ENCODE measurements at regions not wholly inside any gene's neighbourhood (a gene's known extent, or its start where the extent isn't known, plus 50 kb on each side); places are given as distances from the start of the nearest gene placed in this dataset.

- no CpG with 5 or more reads among the region's 7 CpGs for WGBS (ENCODE audit: insufficient coverage)
- no peak for DNase-seq
- Histone ChIP-seq H3K36me3 (ENCODE audit: control insufficient read depth, insufficient read depth, low read length) (no peaks in the 10 kb centered on the region), H3K4me3 (ENCODE audit: low read length) (no peak overlapping the region), H3K4me1 (ENCODE audit: control insufficient read depth, insufficient read depth, low read length) (peaks cover 4% of the 10 kb centered on the region), H3K27ac (ENCODE audit: low read length) (no peak overlapping the region), H3K27me3 (ENCODE audit: control insufficient read depth, insufficient read depth, low read length) (no peaks in the 10 kb centered on the region), H3K9me3 (replicated peaks; ENCODE audit: control insufficient read depth, low read depth, low read length) (no peaks in the 10 kb centered on the region)
Measured at GRCh38 chr13:110028838-110029621, 242.6 kb upstream of the IRS2 start.

DNA sequence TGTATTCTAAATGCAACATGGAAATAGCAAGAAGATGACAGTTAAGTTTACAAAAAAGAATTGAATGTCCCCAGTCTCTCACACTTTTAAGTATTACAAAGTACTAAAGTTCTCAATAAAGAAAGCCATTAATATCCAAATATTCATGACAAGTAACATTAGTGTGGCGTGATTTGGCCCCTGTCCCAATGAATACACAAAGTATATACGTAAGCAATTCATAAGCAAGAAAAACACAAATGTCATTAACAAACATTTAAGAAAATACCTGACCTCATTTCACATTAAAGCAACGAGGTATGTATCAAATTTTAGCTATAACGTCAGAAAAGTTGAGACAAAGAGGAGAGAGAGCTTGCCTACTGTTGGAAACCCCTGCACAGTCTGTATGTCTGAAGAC lies 241.9 kb upstream of the IRS2 start:
- no peaks in the 10 kb centered on the region for H3K9me3 ChIP-seq (replicated peaks; ENCODE audit: control insufficient read depth, low read depth, low read length)
- no peaks in the 10 kb centered on the region for H3K27me3 ChIP-seq (ENCODE audit: control insufficient read depth, insufficient read depth, low read length)
- H3K27ac ChIP-seq (ENCODE audit: low read length), result no peak overlapping the region
- peaks cover 4% of the 10 kb centered on the region for H3K4me1 ChIP-seq (ENCODE audit: control insufficient read depth, insufficient read depth, low read length)
- H3K36me3 ChIP-seq (ENCODE audit: control insufficient read depth, insufficient read depth, low read length), result no peaks in the 10 kb centered on the region
- no peak for DNase-seq
- H3K4me3 ChIP-seq (ENCODE audit: low read length), result no peak overlapping the region
- no CpG with 5 or more reads among the region's 4 CpGs for WGBS (ENCODE audit: insufficient coverage)

DNA sequence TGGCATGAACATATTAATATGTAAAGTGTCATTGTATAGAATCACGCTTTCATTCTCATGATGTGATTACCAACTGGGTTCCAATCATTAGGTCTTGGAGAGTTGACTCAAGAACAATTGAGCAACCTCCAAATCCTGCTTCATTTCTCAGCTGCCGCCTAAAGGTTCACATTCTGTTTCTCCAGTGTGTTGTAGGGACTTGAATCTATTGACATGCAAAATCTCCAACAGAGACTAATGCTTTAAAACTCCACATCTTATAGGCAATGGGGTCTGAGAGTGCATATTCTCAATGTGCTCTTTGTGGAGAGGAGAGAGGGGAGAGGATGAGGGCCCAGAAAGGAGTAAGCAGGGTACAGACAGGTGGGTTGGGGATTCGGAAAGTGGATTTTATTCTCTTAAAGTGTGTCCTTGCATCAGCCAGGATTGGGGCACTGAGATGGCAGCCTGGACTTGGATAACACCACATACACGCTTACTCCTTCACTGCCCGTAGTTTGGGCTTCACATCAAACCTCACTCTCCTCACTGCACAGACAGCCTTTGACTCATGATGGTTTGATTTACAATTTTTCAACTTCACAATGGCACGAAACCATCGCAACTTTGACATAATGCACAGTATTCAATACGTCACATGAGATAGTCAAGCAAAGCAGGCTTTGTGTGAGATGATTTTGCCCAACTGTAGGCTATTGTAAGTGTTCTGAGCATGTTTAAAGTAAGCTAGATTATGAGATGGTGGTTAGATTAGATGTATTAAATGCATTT lies 241.3 kb upstream of the IRS2 start:
- WGBS (ENCODE audit: insufficient coverage), result 100% methylated on average over 6 of the region's 8 CpGs
- H3K27me3 ChIP-seq (ENCODE audit: control insufficient read depth, insufficient read depth, low read length), result no peaks in the 10 kb centered on the region
- no peak for DNase-seq
- no peaks in the 10 kb centered on the region for H3K36me3 ChIP-seq (ENCODE audit: control insufficient read depth, insufficient read depth, low read length)
- H3K9me3 ChIP-seq (replicated peaks; ENCODE audit: control insufficient read depth, low read depth, low read length), result no peaks in the 10 kb centered on the region
- no peak overlapping the region for H3K4me3 ChIP-seq (ENCODE audit: low read length)
- peaks cover 4% of the 10 kb centered on the region for H3K4me1 ChIP-seq (ENCODE audit: control insufficient read depth, insufficient read depth, low read length)
- no peak overlapping the region for H3K27ac ChIP-seq (ENCODE audit: low read length)

DNA sequence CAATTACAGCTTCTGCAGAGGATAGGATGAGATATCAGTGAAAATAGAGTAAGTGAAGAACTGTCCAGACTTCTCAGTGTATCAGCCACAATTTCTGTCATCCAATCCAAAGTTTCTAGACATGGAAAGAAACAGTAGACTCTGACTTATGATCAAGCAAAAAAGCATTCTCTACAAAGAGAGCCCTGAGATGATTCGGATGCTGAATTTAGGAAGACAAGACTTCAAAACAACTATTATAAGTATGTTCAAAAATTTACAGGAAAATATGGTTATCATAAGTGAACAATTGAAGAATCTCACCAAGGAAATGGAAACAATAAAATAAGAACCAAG lies 238.2 kb upstream of the IRS2 start:
- Histone ChIP-seq H3K36me3 (ENCODE audit: control insufficient read depth, insufficient read depth, low read length) (no peaks in the 10 kb centered on the region), H3K27ac (ENCODE audit: low read length) (no peak overlapping the region), H3K4me3 (ENCODE audit: low read length) (no peak overlapping the region), H3K9me3 (replicated peaks; ENCODE audit: control insufficient read depth, low read depth, low read length) (no peaks in the 10 kb centered on the region), H3K27me3 (ENCODE audit: control insufficient read depth, insufficient read depth, low read length) (no peaks in the 10 kb centered on the region), H3K4me1 (ENCODE audit: control insufficient read depth, insufficient read depth, low read length) (peaks cover 4% of the 10 kb centered on the region)
- no peak for DNase-seq
- no CpG with 5 or more reads among the region's 1 CpG for WGBS (ENCODE audit: insufficient coverage)

DNA sequence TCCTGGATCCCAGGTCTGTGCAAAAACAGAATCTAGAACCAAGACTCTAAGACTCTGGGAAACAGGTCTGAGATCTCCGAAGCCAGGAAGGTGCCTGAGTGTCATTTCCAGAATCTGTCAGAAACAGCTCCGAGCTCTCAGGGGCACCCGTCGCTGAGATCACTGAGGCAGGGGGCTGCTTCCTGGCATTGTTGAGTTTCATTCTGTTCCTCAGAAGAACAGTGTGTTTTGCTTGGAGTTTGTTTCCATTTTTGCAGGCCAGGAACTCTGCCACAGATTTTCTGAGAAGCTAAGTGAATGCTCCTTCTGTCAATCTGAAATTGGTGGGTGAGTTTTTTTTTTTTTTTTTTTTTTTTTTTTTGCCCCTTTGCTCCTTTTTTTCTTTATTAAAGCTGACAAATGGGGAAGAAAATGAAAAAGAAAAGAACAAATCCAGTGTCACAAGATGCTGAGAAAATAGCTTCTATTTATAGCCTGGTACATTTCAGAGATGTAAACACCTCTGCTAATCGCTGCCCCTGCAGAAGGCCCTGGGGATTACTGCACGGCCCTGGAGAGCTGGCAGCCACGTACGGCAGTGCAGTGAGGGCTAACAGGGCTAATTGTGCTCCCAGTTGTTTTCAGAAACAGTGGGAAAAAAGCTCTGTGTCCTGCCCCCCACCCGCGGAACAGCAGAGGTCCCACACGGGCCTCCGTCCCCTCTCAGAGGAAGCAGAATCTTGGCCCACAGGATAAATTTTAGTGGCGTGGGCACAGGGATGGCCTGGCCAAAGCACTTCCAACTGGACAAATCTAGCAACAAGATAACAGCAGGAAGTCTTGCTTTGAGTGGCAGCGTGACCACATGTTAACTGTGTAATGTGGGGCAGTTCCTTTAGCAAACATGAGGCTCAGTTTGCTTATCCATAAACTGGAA lies 237.6 kb upstream of the IRS2 start:
- H3K36me3 ChIP-seq (ENCODE audit: control insufficient read depth, insufficient read depth, low read length), result no peaks in the 10 kb centered on the region
- no peaks in the 10 kb centered on the region for H3K9me3 ChIP-seq (replicated peaks; ENCODE audit: control insufficient read depth, low read depth, low read length)
- WGBS (ENCODE audit: insufficient coverage), result 51% methylated on average over 13 of the region's 14 CpGs
- no peak overlapping the region for H3K4me3 ChIP-seq (ENCODE audit: low read length)
- H3K27me3 ChIP-seq (ENCODE audit: control insufficient read depth, insufficient read depth, low read length), result no peaks in the 10 kb centered on the region
- peak overlapping the region; percentile 48 for H3K27ac ChIP-seq (ENCODE audit: low read length)
- peaks cover 4% of the 10 kb centered on the region for H3K4me1 ChIP-seq (ENCODE audit: control insufficient read depth, insufficient read depth, low read length)
- DNase-seq, result no peak

DNA sequence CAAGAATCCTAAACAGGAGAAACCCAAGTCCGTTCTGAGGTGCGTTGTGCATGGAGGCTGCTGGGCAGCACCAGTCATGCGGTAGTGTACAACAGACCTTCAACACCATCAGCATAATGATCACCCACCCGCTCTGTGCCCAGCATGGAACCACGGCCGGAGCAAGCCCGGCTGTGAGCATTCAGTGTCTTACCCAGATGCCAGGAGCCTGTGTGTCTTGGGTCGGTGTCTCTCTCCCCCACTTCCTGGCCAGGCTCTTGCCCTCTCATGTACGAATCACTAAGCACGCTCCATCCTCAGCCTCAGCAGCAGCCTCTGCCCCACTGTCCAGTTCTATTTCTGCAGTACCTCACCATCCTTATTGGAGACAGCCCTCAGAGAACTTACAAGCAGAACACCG lies 231.6 kb upstream of the IRS2 start:
- H3K4me3 ChIP-seq (ENCODE audit: low read length), result no peak overlapping the region
- H3K27ac ChIP-seq (ENCODE audit: low read length), result no peak overlapping the region
- no peaks in the 10 kb centered on the region for H3K36me3 ChIP-seq (ENCODE audit: control insufficient read depth, insufficient read depth, low read length)
- peaks cover 3% of the 10 kb centered on the region for H3K4me1 ChIP-seq (ENCODE audit: control insufficient read depth, insufficient read depth, low read length)
- WGBS (ENCODE audit: insufficient coverage), result 85% methylated on average over 10 of the region's 11 CpGs
- H3K27me3 ChIP-seq (ENCODE audit: control insufficient read depth, insufficient read depth, low read length), result no peaks in the 10 kb centered on the region
- no peaks in the 10 kb centered on the region for H3K9me3 ChIP-seq (replicated peaks; ENCODE audit: control insufficient read depth, low read depth, low read length)
- DNase-seq, result no peak

DNA sequence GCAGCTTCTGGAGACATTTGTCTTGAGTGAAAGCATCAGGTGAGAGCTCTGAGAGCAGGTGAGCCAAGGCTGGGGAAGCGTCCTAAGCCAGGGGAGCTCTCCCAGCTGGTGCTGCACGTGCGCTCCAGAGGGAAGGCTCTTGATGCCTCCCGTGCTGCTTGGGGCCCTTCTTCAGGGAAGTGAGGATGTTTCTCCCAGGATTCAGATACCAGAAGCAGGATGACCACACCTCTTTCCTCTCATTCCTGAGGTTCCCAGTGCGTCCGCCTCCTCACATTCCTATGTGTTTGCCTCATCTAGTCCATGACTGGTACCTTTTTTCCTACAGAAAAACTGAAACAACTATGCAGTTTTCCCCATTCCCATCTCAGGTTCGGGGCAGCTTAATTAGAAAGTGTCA lies 231.0 kb upstream of the IRS2 start:
- H3K27me3 ChIP-seq (ENCODE audit: control insufficient read depth, insufficient read depth, low read length), result no peaks in the 10 kb centered on the region
- 22% methylated on average over 3 of the region's 7 CpGs for WGBS (ENCODE audit: insufficient coverage)
- H3K9me3 ChIP-seq (replicated peaks; ENCODE audit: control insufficient read depth, low read depth, low read length), result no peaks in the 10 kb centered on the region
- no peak overlapping the region for H3K27ac ChIP-seq (ENCODE audit: low read length)
- peaks cover 3% of the 10 kb centered on the region for H3K4me1 ChIP-seq (ENCODE audit: control insufficient read depth, insufficient read depth, low read length)
- H3K36me3 ChIP-seq (ENCODE audit: control insufficient read depth, insufficient read depth, low read length), result no peaks in the 10 kb centered on the region
- no peak overlapping the region for H3K4me3 ChIP-seq (ENCODE audit: low read length)
- DNase-seq, result no peak

- DNase-seq, result no peak
- 69% methylated on average over 5 of the region's 6 CpGs for WGBS (ENCODE audit: insufficient coverage)
- no peaks in the 10 kb centered on the region for H3K27me3 ChIP-seq (ENCODE audit: control insufficient read depth, insufficient read depth, low read length)
- H3K9me3 ChIP-seq (replicated peaks; ENCODE audit: control insufficient read depth, low read depth, low read length), result no peaks in the 10 kb centered on the region
- H3K4me3 ChIP-seq (ENCODE audit: low read length), result no peak overlapping the region
- H3K36me3 ChIP-seq (ENCODE audit: control insufficient read depth, insufficient read depth, low read length), result no peaks in the 10 kb centered on the region
- peaks cover 3% of the 10 kb centered on the region for H3K4me1 ChIP-seq (ENCODE audit: control insufficient read depth, insufficient read depth, low read length)
- H3K27ac ChIP-seq (ENCODE audit: low read length), result no peak overlapping the region
Measured at GRCh38 chr13:110015253-110015652, 228.9 kb upstream of the IRS2 start.

GRCh38 chr13:110014719-110015118 lies 228.3 kb upstream of the IRS2 start:
- H3K27ac ChIP-seq (ENCODE audit: low read length), result no peak overlapping the region
- H3K36me3 ChIP-seq (ENCODE audit: control insufficient read depth, insufficient read depth, low read length), result no peaks in the 10 kb centered on the region
- DNase-seq, result no peak

More at GRCh38 chr13:110014719-110015118, 228.3 kb upstream of the IRS2 start:
- Histone ChIP-seq H3K9me3 (replicated peaks; ENCODE audit: control insufficient read depth, low read depth, low read length) (no peaks in the 10 kb centered on the region), H3K27me3 (ENCODE audit: control insufficient read depth, insufficient read depth, low read length) (no peaks in the 10 kb centered on the region), H3K4me3 (ENCODE audit: low read length) (no peak overlapping the region), H3K4me1 (ENCODE audit: control insufficient read depth, insufficient read depth, low read length) (peaks cover 3% of the 10 kb centered on the region)
- 100% methylated on average over 1 of the region's 4 CpGs for WGBS (ENCODE audit: insufficient coverage)

Measured in muscle of leg (tissue), 3 donors.